ACC112 (cell line): ENCODE measurements at regions not wholly inside any gene's neighbourhood (a gene's known extent, or its start where the extent isn't known, plus 50 kb on each side); places are given as distances from the start of the nearest gene placed in this dataset.
"Not testable (repeated sequence)": the region's sequence is repeated elsewhere in the genome, so short reads cannot be mapped to it uniquely, and the experiment has no call there.

Source experiments
- H2AFZ ChIP-seq: fragments of 200-600 bp; sonication (generic); one replicate; pipeline ENCODE4 v1.6.0; 2017; ENCODE audit warnings: antibody characterized with exemption, low read length; ENCODE audit not compliant: unreplicated experiment
- H3K27ac ChIP-seq: fragments of 200-600 bp; sonication (generic); 2 replicates; pipeline ENCODE4 v1.5.1; 2014; ENCODE audit warnings: low read depth, mild to moderate bottlenecking, antibody characterized with exemption, low read length, moderate library complexity
- H3K27me3 ChIP-seq: fragments of 200-600 bp; sonication (generic); 2 replicates; pipeline ENCODE4 v1.6.1; 2014; ENCODE audit warnings: mild to moderate bottlenecking, antibody characterized with exemption, low read length, moderate library complexity, mixed read lengths; ENCODE audit not compliant: insufficient read depth
- H3K36me3 ChIP-seq: fragments of 200-600 bp; sonication (generic); 2 replicates; pipeline ENCODE4 v1.6.1; 2016; ENCODE audit warnings: mild to moderate bottlenecking, antibody characterized with exemption, low read length, moderate library complexity, mixed read lengths; ENCODE audit not compliant: insufficient read depth
- H3K4me1 ChIP-seq: fragments of 200-600 bp; sonication (generic); one replicate; pipeline ENCODE4 v1.6.1; 2016; ENCODE audit warnings: low read length, mixed read lengths; ENCODE audit not compliant: insufficient read depth, unreplicated experiment, control insufficient read depth
- H3K4me3 ChIP-seq: fragments of 200-600 bp; sonication (generic); 2 replicates; pipeline ENCODE4 v1.5.1; 2014; ENCODE audit warnings: mild to moderate bottlenecking, low read depth, low read length
- H3K79me2 ChIP-seq: fragments of 200-600 bp; sonication (generic); one replicate; pipeline ENCODE4 v1.6.0; 2016; ENCODE audit warnings: low read length; ENCODE audit not compliant: control insufficient read depth, unreplicated experiment, insufficient read depth

DNA sequence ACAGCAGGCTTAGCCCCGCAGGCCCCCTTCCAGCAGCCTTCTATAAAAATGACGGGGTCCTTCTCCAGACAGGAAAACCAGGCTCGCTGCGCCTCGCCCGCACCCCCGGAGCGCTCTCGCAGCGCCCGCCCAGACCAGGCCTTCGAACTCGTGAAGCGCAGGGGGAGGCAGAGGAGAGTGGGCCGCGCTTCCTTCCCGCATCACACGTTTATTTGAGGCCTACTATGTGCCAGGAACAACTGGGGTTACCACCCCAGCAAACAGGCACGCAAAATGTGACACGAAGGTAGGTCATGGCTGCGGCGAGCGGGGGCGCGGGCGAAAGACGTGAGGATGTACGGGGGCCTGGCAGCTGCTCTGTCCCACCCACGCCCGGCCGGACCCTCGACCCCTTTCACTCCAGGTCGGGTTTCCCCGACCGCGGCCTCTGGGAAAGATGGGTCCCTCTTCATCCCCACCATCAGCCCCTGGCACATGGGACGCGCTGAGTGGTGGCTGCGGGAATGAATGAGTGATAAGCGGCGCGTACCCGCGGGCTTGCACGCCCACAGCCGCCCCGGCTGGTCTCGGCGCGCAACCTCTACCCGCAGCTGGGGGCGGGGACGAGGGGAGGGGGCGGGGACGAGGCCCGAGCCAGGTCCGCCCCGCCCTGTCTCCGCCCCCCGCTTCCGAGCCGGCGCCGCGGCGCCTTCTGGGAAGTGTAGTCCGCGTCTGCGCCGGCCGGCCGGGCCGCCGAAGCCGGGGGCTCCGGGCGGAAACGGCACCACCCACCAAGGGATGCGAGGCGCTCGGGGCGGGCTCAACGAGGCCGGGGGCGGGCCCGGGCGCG lies 59.1 kb downstream of the ZNF467 start:
- H3K4me3 ChIP-seq = peak overlapping the region; percentile 91
- peaks cover 5% of the 10 kb centered on the region for H3K79me2 ChIP-seq
- no peak overlapping the region for H3K27ac ChIP-seq

DNA sequence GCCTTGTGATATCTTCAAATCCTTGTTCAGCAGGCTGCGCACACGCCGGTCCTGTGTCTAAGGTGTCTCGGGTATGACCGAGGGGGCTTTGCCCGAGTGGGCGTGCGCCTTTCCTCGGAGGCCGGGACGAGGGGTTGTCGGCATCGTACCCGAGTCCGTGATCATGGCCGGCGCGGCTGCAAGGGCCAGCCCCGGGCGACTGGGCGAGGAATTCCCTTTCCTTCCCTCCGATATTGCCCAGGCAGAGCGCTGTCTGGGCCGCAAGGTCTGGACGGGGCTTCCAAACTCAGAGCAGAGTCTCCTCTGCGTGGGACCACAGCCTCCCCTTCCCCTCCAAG lies 59.7 kb downstream of the ZNF467 start:
- Histone ChIP-seq H3K4me1 (peaks cover 9% of the 10 kb centered on the region), H3K4me3 (peak overlapping the region; percentile 91)

More for the DNA sequence above, 59.1 kb downstream of the ZNF467 start:
- Histone ChIP-seq H3K27me3 (no peaks in the 10 kb centered on the region), H3K36me3 (no peaks in the 10 kb centered on the region), H3K4me1 (peaks cover 15% of the 10 kb centered on the region), H2AFZ (peak overlapping the region; percentile 97)

DNA sequence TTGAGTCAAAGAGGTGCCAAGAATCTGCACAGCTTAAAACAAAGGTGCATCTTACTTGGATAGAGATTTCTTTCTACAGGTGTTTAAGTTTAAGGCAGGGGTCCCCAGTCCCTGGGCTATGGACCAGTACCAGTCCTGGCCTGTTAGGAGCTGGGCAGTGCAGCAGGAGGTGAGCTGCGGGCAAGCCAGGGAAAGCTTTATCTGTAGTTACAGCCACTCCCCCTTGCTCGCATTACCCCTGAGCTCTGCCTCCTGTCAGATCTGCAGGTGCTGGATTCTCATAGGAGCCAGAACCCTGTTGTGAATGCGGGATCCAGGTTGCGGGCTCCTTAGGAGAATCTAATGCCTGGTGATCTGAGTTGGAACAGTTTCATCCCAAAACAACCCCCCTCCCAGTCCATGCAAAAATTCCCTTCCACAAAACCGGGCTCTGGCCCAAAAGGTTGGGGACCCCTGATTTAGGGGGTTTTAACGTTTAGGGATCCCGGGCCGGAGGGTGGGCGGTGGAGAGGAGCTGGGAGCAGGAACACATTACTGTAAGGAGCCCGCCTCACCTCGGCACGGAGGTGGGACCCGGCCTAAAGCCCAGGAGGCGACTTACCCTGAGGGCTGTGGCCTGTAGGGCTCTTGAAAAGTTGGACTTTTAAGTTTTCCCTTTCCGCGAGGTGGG lies 60.2 kb downstream of the ZNF467 start:
- Histone ChIP-seq H2AFZ (no peak overlapping the region), H3K79me2 (peaks cover 5% of the 10 kb centered on the region), H3K27ac (no peak overlapping the region), H3K4me1 (peaks cover 9% of the 10 kb centered on the region), H3K4me3 (0 out of 2 replicates have a peak overlapping the region, but pooled peaks have one; percentile 91), H3K36me3 (no peaks in the 10 kb centered on the region), H3K27me3 (no peaks in the 10 kb centered on the region)

More for the DNA sequence above, 59.7 kb downstream of the ZNF467 start:
- Histone ChIP-seq H3K79me2 (peaks cover 5% of the 10 kb centered on the region), H3K27me3 (no peaks in the 10 kb centered on the region), H3K36me3 (no peaks in the 10 kb centered on the region), H2AFZ (peak overlapping the region; percentile 97), H3K27ac (no peak overlapping the region)

DNA sequence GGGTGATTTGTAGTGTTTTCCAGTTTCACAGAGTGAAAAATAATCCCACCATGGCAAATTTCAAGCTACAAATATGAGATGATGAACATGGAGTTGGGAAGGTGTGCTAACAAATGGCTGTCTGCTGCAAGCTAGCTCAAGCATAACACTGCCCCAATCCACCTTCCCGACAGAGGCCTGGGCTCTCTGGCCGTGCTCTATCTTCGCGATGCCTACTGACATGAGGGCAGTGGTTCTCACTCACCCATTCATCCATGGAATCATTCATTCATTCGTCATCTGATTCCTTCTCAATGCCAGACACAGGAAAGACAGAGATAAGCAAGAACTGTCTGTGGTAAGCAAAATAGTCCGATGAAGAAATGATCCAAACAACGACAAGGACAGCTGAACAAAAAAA lies 65.4 kb downstream of the ZNF467 start:
- Histone ChIP-seq H3K4me3 (no peak overlapping the region), H3K27ac (no peak overlapping the region), H2AFZ (no peak overlapping the region), H3K36me3 (no peaks in the 10 kb centered on the region), H3K4me1 (no peaks in the 10 kb centered on the region), H3K27me3 (no peaks in the 10 kb centered on the region), H3K79me2 (no peaks in the 10 kb centered on the region)

DNA sequence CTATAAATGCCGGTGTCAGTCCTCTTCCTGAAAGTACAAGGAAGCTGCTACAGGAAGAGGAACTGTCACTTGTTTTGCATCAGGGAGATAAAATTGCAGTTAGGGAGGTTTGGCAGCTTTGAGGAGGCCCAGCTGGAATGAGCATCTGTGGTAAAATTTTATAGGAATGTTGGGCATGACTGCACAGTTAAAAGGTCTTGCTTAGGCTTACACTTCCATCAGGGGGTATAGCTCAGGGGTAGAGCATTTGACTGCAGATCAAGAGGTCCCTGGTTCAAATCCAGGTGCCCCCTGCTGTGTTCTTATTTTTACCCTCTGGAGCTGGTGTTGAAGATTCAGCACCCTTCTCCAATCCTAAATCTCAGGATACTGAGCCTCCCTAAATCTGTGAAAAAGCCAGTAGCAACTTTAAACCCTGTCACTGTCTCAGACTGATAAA lies 65.9 kb downstream of the ZNF467 start:
- H3K4me1 ChIP-seq = no peaks in the 10 kb centered on the region
- no peaks in the 10 kb centered on the region; the same call in 1 of the 2 replicates for H3K27me3 ChIP-seq
- no peak overlapping the region for H3K4me3 ChIP-seq
- H3K79me2 ChIP-seq = no peaks in the 10 kb centered on the region
- no peaks in the 10 kb centered on the region for H3K36me3 ChIP-seq
- H3K27ac ChIP-seq = no peak overlapping the region
- no peak overlapping the region for H2AFZ ChIP-seq

DNA sequence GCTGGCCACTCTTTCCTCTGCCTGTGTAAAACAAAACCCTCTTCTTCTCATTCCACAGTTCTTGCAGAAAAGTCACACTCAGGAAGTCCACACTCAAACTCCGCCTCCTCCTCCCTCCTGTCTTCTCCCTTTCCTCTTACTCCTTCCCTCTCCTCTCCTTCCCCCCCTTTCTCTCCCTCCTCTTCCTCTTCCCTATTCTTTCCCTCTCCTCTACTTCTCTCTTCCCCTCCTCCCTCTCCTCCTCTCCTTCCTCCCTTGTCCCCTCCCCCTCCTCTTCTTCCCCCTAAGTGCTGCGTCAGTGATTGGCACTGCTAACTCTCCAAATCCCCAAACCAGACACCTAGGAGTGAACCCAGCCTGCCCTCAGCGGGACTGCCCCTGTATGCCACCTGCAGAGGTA lies 67.0 kb downstream of the ZNF467 start:
- Histone ChIP-seq H3K4me3 (no peak overlapping the region), H3K36me3 (no peaks in the 10 kb centered on the region), H3K4me1 (no peaks in the 10 kb centered on the region), H3K27me3 (no peaks in the 10 kb centered on the region; the same call in 1 of the 2 replicates), H3K27ac (no peak overlapping the region), H2AFZ (no peak overlapping the region), H3K79me2 (no peaks in the 10 kb centered on the region)

DNA sequence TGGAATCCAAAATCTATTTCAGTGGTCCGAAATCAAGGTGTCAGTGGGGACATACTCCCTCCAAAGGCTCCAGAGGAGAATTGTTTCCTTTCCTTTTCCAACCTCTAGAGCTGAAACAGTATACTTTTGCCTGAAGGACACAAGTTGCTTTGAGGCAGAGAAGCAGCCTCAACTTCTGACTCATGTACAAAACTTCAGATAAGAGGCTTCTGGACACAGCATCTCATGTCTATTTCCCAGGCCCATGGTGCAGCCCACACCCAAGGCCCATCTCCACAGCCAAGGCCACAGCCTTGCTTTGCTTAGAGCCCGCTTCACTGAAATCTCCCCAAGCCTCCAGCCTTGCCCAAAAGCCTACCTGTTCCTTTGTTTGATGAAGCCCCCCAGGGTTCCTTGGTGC lies 68.9 kb downstream of the ZNF467 start:
- no peaks in the 10 kb centered on the region for H3K79me2 ChIP-seq
- no peaks in the 10 kb centered on the region; the same call in 1 of the 2 replicates for H3K27me3 ChIP-seq
- no peak overlapping the region for H2AFZ ChIP-seq
- no peak overlapping the region for H3K4me3 ChIP-seq
- no peak overlapping the region for H3K27ac ChIP-seq
- H3K4me1 ChIP-seq = no peaks in the 10 kb centered on the region
- H3K36me3 ChIP-seq = no peaks in the 10 kb centered on the region

DNA sequence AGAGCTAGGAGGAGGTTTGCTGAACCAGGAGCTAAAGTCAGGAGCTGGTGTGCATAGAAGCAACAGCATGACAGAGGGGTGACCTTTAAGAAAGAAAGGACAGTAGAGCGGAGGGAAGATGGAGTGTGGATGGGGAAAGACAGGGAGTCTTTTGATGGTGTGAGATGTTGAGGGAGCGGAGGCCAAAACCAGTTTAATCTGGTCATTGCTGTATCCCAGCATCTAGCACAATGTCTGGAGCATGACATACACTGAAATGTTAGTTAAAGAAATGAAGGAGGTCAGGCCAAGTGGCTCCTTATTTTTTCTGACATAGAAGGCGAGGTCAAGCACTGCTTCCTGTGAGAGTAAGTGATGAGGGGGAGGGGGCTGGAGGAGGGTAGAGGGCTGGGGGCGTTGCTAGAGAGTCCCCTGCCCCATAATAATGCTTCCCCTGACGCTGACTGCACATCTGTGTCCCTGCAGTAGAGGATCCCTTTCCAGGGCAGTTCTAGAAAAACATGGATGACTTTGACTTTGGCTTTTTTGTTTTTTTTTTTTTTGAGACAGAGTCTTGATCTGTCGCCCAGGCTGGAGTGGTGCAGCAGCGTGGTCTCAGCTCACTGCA lies 70.2 kb downstream of the ZNF467 start:
- Histone ChIP-seq H3K4me3 (no peak overlapping the region), H2AFZ (no peak overlapping the region), H3K27me3 (peaks cover 3% of the 10 kb centered on the region; the same call in 1 of the 2 replicates), H3K36me3 (no peaks in the 10 kb centered on the region), H3K4me1 (no peaks in the 10 kb centered on the region), H3K27ac (no peak overlapping the region), H3K79me2 (no peaks in the 10 kb centered on the region)

DNA sequence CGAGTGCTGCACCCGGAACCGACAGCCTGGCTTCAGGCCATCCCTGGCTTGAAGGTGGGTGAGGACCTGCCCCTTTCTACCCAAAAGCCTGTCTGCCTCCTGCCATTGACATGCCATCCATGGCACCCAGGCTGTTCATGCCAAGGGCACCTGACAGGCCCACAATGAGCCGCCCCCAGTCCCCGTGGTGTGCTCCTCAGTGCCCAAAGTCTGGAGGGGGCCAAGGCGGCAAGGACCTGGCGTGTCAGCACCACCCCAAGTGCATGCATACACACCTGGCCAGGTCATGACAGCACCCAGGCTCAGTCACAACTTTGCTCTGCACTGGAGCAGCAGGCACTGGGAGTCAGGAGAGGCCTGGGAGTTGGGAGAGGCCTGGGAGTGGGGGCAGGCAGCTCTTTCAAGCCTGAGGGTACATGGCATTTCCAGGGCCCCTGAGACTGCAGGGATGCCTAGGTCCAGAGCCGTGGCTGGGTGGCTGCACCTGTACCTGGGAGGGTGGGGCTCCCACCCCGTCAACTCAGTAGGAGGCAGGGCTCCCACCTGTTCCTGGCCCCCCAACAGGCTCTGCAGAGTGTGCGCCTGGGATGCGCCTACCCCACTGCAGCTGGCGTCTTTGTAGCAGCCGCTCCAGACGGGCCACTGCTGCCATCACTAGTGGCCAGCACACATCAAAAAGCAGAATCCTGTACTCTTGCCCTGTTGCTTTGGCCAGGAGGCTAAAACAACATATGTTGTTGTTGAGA lies 71.7 kb downstream of the ZNF467 start:
- H2AFZ ChIP-seq = no peak overlapping the region
- no peaks in the 10 kb centered on the region for H3K4me1 ChIP-seq
- no peak overlapping the region for H3K27ac ChIP-seq
- no peaks in the 10 kb centered on the region for H3K36me3 ChIP-seq
- peaks cover 9% of the 10 kb centered on the region; the same call in 1 of the 2 replicates for H3K27me3 ChIP-seq
- no peaks in the 10 kb centered on the region for H3K79me2 ChIP-seq
- H3K4me3 ChIP-seq = no peak overlapping the region

DNA sequence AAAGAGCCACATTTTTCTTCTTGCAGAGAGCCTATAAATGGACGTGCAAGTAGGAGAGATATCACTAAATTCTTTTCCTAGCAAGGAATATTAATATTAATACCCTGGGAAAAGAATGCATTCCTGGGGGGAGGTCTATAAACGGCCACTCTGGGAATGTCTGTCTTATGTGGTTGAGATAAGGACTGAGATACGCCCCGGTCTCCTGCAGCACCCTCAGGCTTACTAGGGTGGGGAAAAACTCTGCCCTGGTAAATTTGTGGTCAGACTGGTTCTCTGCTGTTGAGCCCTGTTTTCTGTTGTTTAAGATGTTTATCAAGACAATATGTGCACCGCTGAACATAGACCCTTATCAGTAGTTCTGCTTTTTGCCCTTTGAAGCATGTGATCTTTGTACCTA lies 75.6 kb downstream of the ZNF467 start:
- peaks cover 32% of the 10 kb centered on the region for H3K27me3 ChIP-seq
- not testable (repeated sequence) for H3K4me3 ChIP-seq, H2AFZ ChIP-seq, H3K79me2 ChIP-seq, H3K36me3 ChIP-seq, H3K27ac ChIP-seq, H3K4me1 ChIP-seq
